ENCODE measurements at regions not wholly inside any gene's neighbourhood (a gene's known extent, or its start where the extent isn't known, plus 50 kb on each side); places are given as distances from the start of the nearest gene placed in this dataset.

DNA sequence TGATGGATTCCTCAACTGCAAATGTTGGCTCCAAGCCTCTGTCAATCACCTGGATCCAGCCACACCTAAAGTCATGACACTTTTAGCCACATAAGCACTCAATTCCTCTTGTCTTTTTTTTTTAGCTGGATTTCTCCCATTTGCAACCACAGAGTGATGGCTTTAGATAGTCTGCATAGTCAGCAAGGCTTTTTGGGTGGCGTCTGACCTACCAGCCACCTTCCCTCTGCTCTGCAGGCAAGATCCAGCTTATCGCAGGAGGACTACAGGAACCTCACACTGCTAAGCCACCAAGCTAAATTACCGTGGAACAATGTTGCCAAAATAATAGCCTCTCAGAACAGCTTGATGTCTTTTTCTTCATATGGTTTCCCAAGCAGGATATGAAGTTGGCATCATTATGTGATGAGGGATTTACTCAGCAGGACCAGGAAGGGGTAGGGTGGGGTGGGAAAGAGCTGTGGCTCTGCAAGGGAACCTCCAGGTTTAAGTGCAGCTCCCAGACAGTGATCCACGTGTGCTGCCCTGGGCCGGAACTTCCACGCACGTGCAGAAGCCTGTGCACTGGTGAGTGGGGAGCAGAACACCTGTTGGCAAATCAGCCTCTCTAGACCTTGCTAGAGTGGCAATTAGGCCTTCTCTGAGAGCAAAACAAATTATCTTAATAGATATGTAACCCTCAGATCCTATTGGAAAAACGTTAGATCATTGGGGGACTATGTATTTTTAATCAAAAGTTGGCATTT is 170.6 kb upstream of the NCK2 start:
- Histone ChIP-seq H3K9ac (ENCODE audit: low read depth, low read length) (no peak overlapping the region), H3K27me3 (ENCODE audit: insufficient read depth, low read length) (no peaks in the 10 kb centered on the region), H3K4me1 (ENCODE audit: insufficient read depth, low read length) (peaks cover 3% of the 10 kb centered on the region; the same call in 1 of the 2 replicates), H3K36me3 (ENCODE audit: insufficient read depth, low read depth, low read length) (no peaks in the 10 kb centered on the region), H3K4me3 (ENCODE audit: low read length) (no peak overlapping the region), H3K27ac (ENCODE audit: low read length) (no peak overlapping the region), H3K9me3 (ENCODE audit: insufficient read depth, low read depth, low read length) (no peaks in the 10 kb centered on the region)

GRCh38 chr2:105573490-105573889 is 171.2 kb upstream of the NCK2 start:
- no peaks in the 10 kb centered on the region for H3K9me3 ChIP-seq (ENCODE audit: insufficient read depth, low read depth, low read length)
- no peaks in the 10 kb centered on the region for H3K36me3 ChIP-seq (ENCODE audit: insufficient read depth, low read depth, low read length)
- no peaks in the 10 kb centered on the region for H3K27me3 ChIP-seq (ENCODE audit: insufficient read depth, low read length)
- H3K27ac ChIP-seq (ENCODE audit: low read length): no peak overlapping the region
- peaks cover 3% of the 10 kb centered on the region; the same call in 1 of the 2 replicates for H3K4me1 ChIP-seq (ENCODE audit: insufficient read depth, low read length)
- no peak overlapping the region for H3K9ac ChIP-seq (ENCODE audit: low read depth, low read length)
- no peak overlapping the region for H3K4me3 ChIP-seq (ENCODE audit: low read length)

GRCh38 chr2:105571445-105571987 is 172.7 kb upstream of the FHL2 start:
- no peak overlapping the region for H3K4me3 ChIP-seq (ENCODE audit: low read length)
- H3K4me1 ChIP-seq (ENCODE audit: insufficient read depth, low read length): peaks cover under 1% of the 10 kb centered on the region; the same call in 1 of the 2 replicates
- no peaks in the 10 kb centered on the region for H3K9me3 ChIP-seq (ENCODE audit: insufficient read depth, low read depth, low read length)

DNA sequence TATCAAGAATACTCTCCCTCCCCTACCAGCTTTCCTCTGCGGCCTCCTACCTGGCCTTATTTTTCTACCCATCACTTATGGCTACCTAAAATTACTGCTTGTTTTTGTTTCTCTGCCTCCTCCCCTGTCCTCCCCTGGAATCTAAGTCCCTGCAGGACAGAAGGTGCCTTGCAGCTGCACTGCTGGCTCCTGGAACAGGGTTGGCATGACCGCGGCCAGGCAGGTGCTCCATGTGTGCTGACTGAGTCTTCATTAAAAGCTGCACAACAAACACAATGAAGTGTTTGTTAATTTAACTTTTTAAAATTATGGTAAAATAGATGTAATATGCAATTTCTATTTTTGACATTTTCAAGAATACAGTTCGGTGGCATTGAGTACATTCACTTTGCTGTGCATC is 171.9 kb upstream of the FHL2 start:
- Histone ChIP-seq H3K9me3 (ENCODE audit: insufficient read depth, low read depth, low read length) (no peaks in the 10 kb centered on the region), H3K9ac (ENCODE audit: low read depth, low read length) (no peak overlapping the region), H3K27me3 (ENCODE audit: insufficient read depth, low read length) (no peaks in the 10 kb centered on the region), H3K4me3 (ENCODE audit: low read length) (no peak overlapping the region), H3K27ac (ENCODE audit: low read length) (no peak overlapping the region), H3K36me3 (ENCODE audit: insufficient read depth, low read depth, low read length) (no peaks in the 10 kb centered on the region), H3K4me1 (ENCODE audit: insufficient read depth, low read length) (no peaks in the 10 kb centered on the region)

More at GRCh38 chr2:105571445-105571987, 172.7 kb upstream of the FHL2 start:
- Histone ChIP-seq H3K27me3 (ENCODE audit: insufficient read depth, low read length) (no peaks in the 10 kb centered on the region), H3K27ac (ENCODE audit: low read length) (no peak overlapping the region), H3K9ac (ENCODE audit: low read depth, low read length) (no peak overlapping the region), H3K36me3 (ENCODE audit: insufficient read depth, low read depth, low read length) (no peaks in the 10 kb centered on the region)

DNA sequence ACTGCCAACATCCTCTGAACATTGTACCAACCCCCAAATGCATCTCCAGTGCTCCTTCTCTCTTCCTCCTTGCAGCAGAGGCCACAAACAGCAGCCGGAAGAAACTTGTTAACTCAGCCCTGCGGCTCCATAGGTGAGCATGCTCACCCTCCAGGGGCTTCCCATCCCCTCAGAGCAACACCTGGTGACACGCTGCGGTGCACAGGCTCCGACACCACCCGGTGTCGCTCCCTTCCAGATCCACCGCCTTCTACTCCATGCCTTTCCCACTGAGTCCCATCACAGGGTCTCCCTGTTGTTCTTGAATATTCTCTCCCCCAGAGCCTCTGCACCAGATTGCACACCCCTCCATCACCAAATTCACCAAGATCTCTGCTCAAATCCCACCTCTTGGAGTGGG is 171.5 kb upstream of the FHL2 start:
- no peaks in the 10 kb centered on the region for H3K27me3 ChIP-seq (ENCODE audit: insufficient read depth, low read length)
- no peak overlapping the region for H3K27ac ChIP-seq (ENCODE audit: low read length)
- H3K36me3 ChIP-seq (ENCODE audit: insufficient read depth, low read depth, low read length): no peaks in the 10 kb centered on the region
- H3K4me1 ChIP-seq (ENCODE audit: insufficient read depth, low read length): no peaks in the 10 kb centered on the region
- no peak overlapping the region for H3K4me3 ChIP-seq (ENCODE audit: low read length)
- H3K9ac ChIP-seq (ENCODE audit: low read depth, low read length): no peak overlapping the region
- no peaks in the 10 kb centered on the region for H3K9me3 ChIP-seq (ENCODE audit: insufficient read depth, low read depth, low read length)

DNA sequence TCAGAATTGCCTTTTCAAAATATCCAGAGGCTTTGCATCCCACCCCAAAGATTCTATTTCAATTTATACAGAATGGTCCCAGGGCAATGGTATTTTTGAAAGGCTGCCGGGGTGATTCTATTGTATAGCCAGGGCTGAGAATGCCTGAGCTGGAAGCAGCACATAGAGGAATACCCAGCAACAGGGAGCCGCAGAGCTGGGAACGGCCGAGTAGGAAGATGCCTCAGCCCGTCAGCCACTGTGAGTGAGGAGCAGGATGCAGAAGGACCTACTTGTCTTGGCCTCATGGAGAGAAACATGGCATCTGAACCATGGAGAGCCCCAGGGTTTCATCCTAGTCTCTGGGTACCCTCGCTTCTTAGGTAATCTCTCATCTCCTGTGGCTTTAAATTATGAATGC is 170.8 kb upstream of the FHL2 start:
- no peaks in the 10 kb centered on the region for H3K36me3 ChIP-seq (ENCODE audit: insufficient read depth, low read depth, low read length)
- no peaks in the 10 kb centered on the region for H3K9me3 ChIP-seq (ENCODE audit: insufficient read depth, low read depth, low read length)
- no peak overlapping the region for H3K27ac ChIP-seq (ENCODE audit: low read length)
- no peaks in the 10 kb centered on the region for H3K4me1 ChIP-seq (ENCODE audit: insufficient read depth, low read length)
- no peak overlapping the region for H3K4me3 ChIP-seq (ENCODE audit: low read length)
- H3K27me3 ChIP-seq (ENCODE audit: insufficient read depth, low read length): no peaks in the 10 kb centered on the region
- no peak overlapping the region for H3K9ac ChIP-seq (ENCODE audit: low read depth, low read length)

GRCh38 chr2:105567996-105568494 is 169.2 kb upstream of the FHL2 start:
- H3K27me3 ChIP-seq (ENCODE audit: insufficient read depth, low read length): no peaks in the 10 kb centered on the region
- no peaks in the 10 kb centered on the region for H3K4me1 ChIP-seq (ENCODE audit: insufficient read depth, low read length)
- no peak overlapping the region for H3K27ac ChIP-seq (ENCODE audit: low read length)
- no peak overlapping the region for H3K9ac ChIP-seq (ENCODE audit: low read depth, low read length)
- no peak overlapping the region for H3K4me3 ChIP-seq (ENCODE audit: low read length)
- no peaks in the 10 kb centered on the region for H3K9me3 ChIP-seq (ENCODE audit: insufficient read depth, low read depth, low read length)
- no peaks in the 10 kb centered on the region for H3K36me3 ChIP-seq (ENCODE audit: insufficient read depth, low read depth, low read length)

GRCh38 chr2:105563000-105563719 is 164.3 kb upstream of the FHL2 start:
- H3K9ac ChIP-seq (ENCODE audit: low read depth, low read length): no peak overlapping the region
- H3K36me3 ChIP-seq (ENCODE audit: insufficient read depth, low read depth, low read length): no peaks in the 10 kb centered on the region
- H3K4me3 ChIP-seq (ENCODE audit: low read length): no peak overlapping the region
- no peaks in the 10 kb centered on the region for H3K4me1 ChIP-seq (ENCODE audit: insufficient read depth, low read length)
- no peaks in the 10 kb centered on the region for H3K9me3 ChIP-seq (ENCODE audit: insufficient read depth, low read depth, low read length)
- H3K27me3 ChIP-seq (ENCODE audit: insufficient read depth, low read length): no peaks in the 10 kb centered on the region
- no peak overlapping the region for H3K27ac ChIP-seq (ENCODE audit: low read length)

- Histone ChIP-seq H3K9me3 (ENCODE audit: insufficient read depth, low read depth, low read length) (no peaks in the 10 kb centered on the region), H3K4me3 (ENCODE audit: low read length) (no peak overlapping the region), H3K36me3 (ENCODE audit: insufficient read depth, low read depth, low read length) (no peaks in the 10 kb centered on the region), H3K9ac (ENCODE audit: low read depth, low read length) (no peak overlapping the region), H3K4me1 (ENCODE audit: insufficient read depth, low read length) (no peaks in the 10 kb centered on the region), H3K27me3 (ENCODE audit: insufficient read depth, low read length) (no peaks in the 10 kb centered on the region; the same call in 1 of the 2 replicates), H3K27ac (ENCODE audit: low read length) (no peak overlapping the region)
Measured at GRCh38 chr2:105561401-105561800, 162.6 kb upstream of the FHL2 start.

DNA sequence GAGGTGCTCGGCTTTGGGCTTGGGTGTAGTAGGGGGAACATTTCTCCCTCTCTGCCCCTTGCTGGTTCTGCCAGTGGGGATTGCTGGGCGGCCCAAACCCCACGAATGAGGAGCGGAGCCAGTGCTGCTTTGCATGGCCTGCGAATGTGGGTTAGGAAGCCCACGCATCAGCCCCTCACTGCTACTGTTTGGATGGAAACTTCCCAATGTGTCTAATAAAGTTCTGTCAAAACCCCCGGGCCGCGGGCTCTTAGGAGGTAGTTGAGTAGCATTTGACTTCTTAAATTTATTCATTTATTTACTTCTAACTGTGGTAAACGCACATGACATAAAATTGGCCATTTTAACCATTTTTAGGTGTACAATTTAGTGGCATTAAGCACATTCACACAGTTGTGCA is 161.3 kb upstream of the FHL2 start:
- H3K4me3 ChIP-seq (ENCODE audit: low read length): no peak overlapping the region
- H3K4me1 ChIP-seq (ENCODE audit: insufficient read depth, low read length): no peaks in the 10 kb centered on the region
- no peaks in the 10 kb centered on the region for H3K36me3 ChIP-seq (ENCODE audit: insufficient read depth, low read depth, low read length)
- no peaks in the 10 kb centered on the region; the same call in 1 of the 2 replicates for H3K27me3 ChIP-seq (ENCODE audit: insufficient read depth, low read length)
- H3K27ac ChIP-seq (ENCODE audit: low read length): no peak overlapping the region
- no peaks in the 10 kb centered on the region for H3K9me3 ChIP-seq (ENCODE audit: insufficient read depth, low read depth, low read length)
- H3K9ac ChIP-seq (ENCODE audit: low read depth, low read length): no peak overlapping the region

GRCh38 chr2:105557021-105557920 is 158.4 kb upstream of the FHL2 start:
- Histone ChIP-seq H3K9me3 (ENCODE audit: insufficient read depth, low read depth, low read length) (no peaks in the 10 kb centered on the region), H3K27ac (ENCODE audit: low read length) (no peak overlapping the region), H3K36me3 (ENCODE audit: insufficient read depth, low read depth, low read length) (no peaks in the 10 kb centered on the region), H3K4me3 (ENCODE audit: low read length) (no peak overlapping the region), H3K9ac (ENCODE audit: low read depth, low read length) (no peak overlapping the region), H3K4me1 (ENCODE audit: insufficient read depth, low read length) (no peaks in the 10 kb centered on the region), H3K27me3 (ENCODE audit: insufficient read depth, low read length) (no peaks in the 10 kb centered on the region; the same call in 1 of the 2 replicates)

Data from iPS-20b (cell line).